Heart right ventricle (tissue), 16 donors: ENCODE measurements at regions not wholly inside any gene's neighbourhood (a gene's known extent, or its start where the extent isn't known, plus 50 kb on each side); places are given as distances from the start of the nearest gene placed in this dataset.

Experiments used
- ATAC-seq, 8 donors: fragments of 200-7000 bp; cut with Tn5 transposase; one replicate each; pipeline ENCODE4 v1.9.1; 2020; ENCODE audit warnings: mild to moderate bottlenecking in 8 of 8, moderate library complexity in 8 of 8, moderate number of reproducible peaks in 1 of 8
- DNase-seq, 2 donors: peaks; one replicate each; pipeline ENCODE4 v3.0.0-alpha.2; 2020
- H3K27ac ChIP-seq, 10 donors: fragments of 200-600 bp; sonication (generic) in 2 of 10; one replicate each; pipeline versions ENCODE4 v1.5.0 to v1.8.0; 2020 to 2022; ENCODE audit warnings: mild to moderate bottlenecking in 3 of 10
- H3K27me3 ChIP-seq, 7 donors: fragments of 200-600 bp; one replicate each; pipeline ENCODE4 v1.8.0; 2021 to 2022; ENCODE audit warnings: mild to moderate bottlenecking in 2 of 7
- H3K36me3 ChIP-seq, 9 donors: fragments of 200-600 bp; sonication (generic) in 1 of 9; one replicate each; pipeline versions ENCODE4 v1.5.0 to v1.8.0; 2020 to 2022; ENCODE audit warnings: mild to moderate bottlenecking in 2 of 9
- H3K4me1 ChIP-seq, 9 donors: fragments of 200-600 bp; sonication (generic) in 1 of 9; one replicate each; pipeline versions ENCODE4 v1.5.0 to v1.8.0; 2020 to 2022; ENCODE audit warnings: mild to moderate bottlenecking in 4 of 9
- H3K4me3 ChIP-seq, 10 donors: fragments of 200-600 bp; sonication (generic) in 2 of 10; one replicate each; pipeline versions ENCODE4 v1.5.0 to v1.8.0; 2020 to 2022; ENCODE audit warnings: mild to moderate bottlenecking in 7 of 10, moderate library complexity in 2 of 10
- H3K9me3 ChIP-seq, 11 donors: fragments of 200-600 bp in 10 of 11; sonication (generic) in 2 of 11; one replicate each; pipeline versions ENCODE4 v1.5.0 to v1.8.0; 2013 to 2022; ENCODE audit warnings: mild to moderate bottlenecking in 2 of 11, control low read depth in 1 of 11, moderate library complexity in 1 of 11
- CTCF ChIP-seq, 9 donors: fragments of 200-600 bp; sonication (generic) in 2 of 9; IDR thresholded peaks; one replicate each; pipeline versions ENCODE4 v1.5.0 to v1.8.0; 2021 to 2022; ENCODE audit warnings: antibody characterized with exemption in 9 of 9, mild to moderate bottlenecking in 5 of 9, moderate library complexity in 1 of 9
- WGBS, 2 donors: extraction: QIAGEN DNeasy Blood & Tissue Kit; methylation state at CpG; one replicate each; pipeline ENCODE4 v1.1.7; 2013; ENCODE audit warnings: inconsistent platforms in 1 of 2; 5-methylcytosine and 5-hydroxymethylcytosine counted together
- intact Hi-C, 10 donors: fragments of 100-400 bp; cut with DNase I; formaldehyde crosslinking; loops; one replicate each; pipeline versions ENCODE4 v1.11.1 to v1.14.2; 2022
- donor health status: Arrhythmogenic right ventricular cardiomyopathy.
- donor health status: ischemic (EF 13 %, LVEDD 7.1; RV severe dilation, severe dysfunction).
- donor health status: healthy with polysubstance abuse.
- donor health status: DM: no; HTN: yes; CAD: no.
- donor health status: DM: no; HTN: no; CAD: no.
- donor health status: ischemic (EF 25% LVEDD 6.9; RV normal size, moderate dysfunction).
- donor health status: ischemic (EF 25% LVEDD 5.7; RV mildly dilated, moderate dysfunction).
- donor health status: healthy.
- donor health status: DM: yes; HTN: yes; CAD: no.
- donor health status: Ischemic cardiomyopathy.
- donor health status: ischemic (EF 35%, LVEDD 5.7; RV mildly dilated, moderate dysfunction).
- donor health status: nonischemic (EF 11% LVEDD 7.7; RV severe dilation, severe dysfunction).
- donor health status: DM: yes; HTN: yes; CAD: no.
- donor health status: PGD.
- donor health status: ischemic (EF 29% LVEDD 5.4; RV normal size, mild dysfunction).
- donor health status: nonischemic (EF 23%, LVEDD 6.1; RV moderate dilation, normal function).

DNA sequence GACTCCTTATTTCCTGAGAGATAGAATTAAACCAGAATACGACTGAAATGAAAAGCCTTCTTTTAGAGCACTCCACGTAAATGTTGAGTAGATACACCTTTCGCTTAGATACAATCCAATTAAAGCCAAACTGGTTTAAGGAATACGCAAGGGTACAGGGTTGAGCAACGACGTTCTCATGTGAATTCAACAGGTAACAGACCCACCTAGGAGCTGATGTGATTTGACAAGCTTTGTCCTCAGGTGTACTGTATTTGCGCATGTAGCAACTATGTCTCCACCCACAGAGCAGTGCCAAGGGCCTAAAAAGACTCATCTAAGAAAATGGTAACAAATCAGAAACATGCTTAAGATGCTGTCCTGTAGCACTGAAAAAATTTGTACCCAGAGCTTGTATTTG lies 139.6 kb downstream of the GATA3 start:
- Histone ChIP-seq H3K27me3 (peaks cover 0 to 5% (median 0%) of the 10 kb centered on the region in 7 donors), H3K4me3 (no peak overlapping the region), H3K27ac (no peak overlapping the region), H3K4me1 (no peaks in the 10 kb centered on the region), H3K36me3 (no peaks in the 10 kb centered on the region), H3K9me3 (no peaks in the 10 kb centered on the region)
- 85% methylated on average over 7 of the region's 7 CpGs for WGBS, 2 donors
- no peak for DNase-seq
- ATAC-seq = no peak
- no peak for TF ChIP-seq CTCF (IDR thresholded peaks at IDR 0.05)
- intact Hi-C loops = no loop called here

GRCh38 chr10:8206882-8207281 lies 152.4 kb downstream of the GATA3 start:
- DNase-seq (no peak), ATAC-seq (no peak)
- TF ChIP-seq CTCF (IDR thresholded peaks at IDR 0.05) = no peak

GRCh38 chr10:8211631-8212030 lies 157.1 kb downstream of the GATA3 start:
- no peak for TF ChIP-seq CTCF (IDR thresholded peaks at IDR 0.05)
- H3K4me3 ChIP-seq = no peak overlapping the region
- intact Hi-C loops = no loop called here
- H3K9me3 ChIP-seq = no peaks in the 10 kb centered on the region
- H3K27me3 ChIP-seq = peaks cover 0 to 10% (median 0%) of the 10 kb centered on the region in 7 donors
- 74 to 83% methylated on average over 4 of the region's 4 CpGs for WGBS, 2 donors
- no peak overlapping the region for H3K27ac ChIP-seq
- no peak for DNase-seq
- H3K4me1 ChIP-seq = no peaks in the 10 kb centered on the region
- H3K36me3 ChIP-seq = no peaks in the 10 kb centered on the region
- ATAC-seq = no peak

More at GRCh38 chr10:8206882-8207281, 152.4 kb downstream of the GATA3 start:
- Histone ChIP-seq H3K9me3 (no peaks in the 10 kb centered on the region), H3K4me3 (no peak overlapping the region), H3K27me3 (peaks cover 0 to 8% (median 0%) of the 10 kb centered on the region in 7 donors), H3K36me3 (no peaks in the 10 kb centered on the region), H3K4me1 (no peaks in the 10 kb centered on the region), H3K27ac (no peak overlapping the region)
- intact Hi-C loops = no loop called here

DNA sequence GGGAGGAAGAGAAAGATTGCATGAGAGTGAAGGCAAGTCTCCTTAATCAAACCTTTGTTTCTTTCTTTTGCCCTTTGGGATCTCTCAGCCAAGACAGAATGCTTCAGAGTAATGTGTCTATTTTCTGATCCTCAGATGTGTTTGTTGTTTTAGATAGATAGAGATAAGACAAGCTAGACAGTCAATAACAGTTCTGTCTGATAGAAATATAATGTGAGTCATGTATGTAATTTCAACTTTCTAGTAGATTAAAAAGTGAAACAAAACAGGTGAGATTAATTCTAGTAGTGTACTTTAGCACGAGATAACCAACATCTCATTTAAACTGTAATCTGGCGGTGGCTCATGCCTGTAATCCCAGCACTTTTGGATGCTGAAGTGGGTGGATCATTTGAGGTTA lies 159.2 kb downstream of the GATA3 start:
- TF ChIP-seq CTCF (IDR thresholded peaks at IDR 0.05) = no peak
- Histone ChIP-seq H3K36me3 (no peaks in the 10 kb centered on the region), H3K27ac (no peak overlapping the region), H3K4me1 (no peaks in the 10 kb centered on the region), H3K9me3 (peaks cover 0 to 4% (median 0%) of the 10 kb centered on the region in 11 donors), H3K4me3 (no peak overlapping the region), H3K27me3 (peaks cover 0 to 10% (median 0%) of the 10 kb centered on the region in 7 donors)
- intact Hi-C loops = no loop called here
- DNase-seq (no peak), ATAC-seq (no peak)
- WGBS, 2 donors = 93 to 98% methylated on average over 2 of the region's 2 CpGs
